ENCODE measurements at regions not wholly inside any gene's neighbourhood (a gene's known extent, or its start where the extent isn't known, plus 50 kb on each side); places are given as distances from the start of the nearest gene placed in this dataset.

GRCh38 chr9:115675834-115676233 lies 477.8 kb upstream of the PAPPA start:
- Mint-ChIP-seq H3K4me1 (peaks cover 12 to 26% of the 10 kb centered on the region in 2 experiments), H3K4me3 (no peak overlapping the region), H3K27ac (no peak overlapping the region), H3K36me3 (ENCODE audit: insufficient read depth in 1 of 3, low read depth in 3 of 3) (peaks cover 0 to 7% (median 0%) of the 10 kb centered on the region in 3 experiments; a peak in 2 of 7 replicates), H3K9me3 (peaks cover 5 to 12% of the 10 kb centered on the region in 2 experiments; a peak in 4 of 5 replicates), H3K27me3 (ENCODE audit: low read depth) (no peaks in the 10 kb centered on the region)
- Histone ChIP-seq H4K20me1 (ENCODE audit: control insufficient read depth, insufficient read depth, insufficient read length) (no peaks in the 10 kb centered on the region), H3K14ac (ENCODE audit: insufficient read depth, low read length) (no peak overlapping the region), H4K8ac (replicated peaks; ENCODE audit: insufficient read length, low read depth, low read length) (no peak overlapping the region), H4K91ac (ENCODE audit: insufficient read length, low read depth, low read length) (no peak overlapping the region), H3K18ac (ENCODE audit: insufficient read length, low read depth, low read length) (no peak overlapping the region), H2BK120ac (ENCODE audit: low read depth, low read length, poor library complexity, severe bottlenecking) (no peak overlapping the region), H3K4ac (ENCODE audit: low read depth, low read length) (no peak overlapping the region), H3K4me2 (ENCODE audit: insufficient read depth, insufficient read length, low read length) (no peak overlapping the region), H2AK5ac (ENCODE audit: insufficient read length, low read length) (no peak overlapping the region), H3K23ac (ENCODE audit: insufficient read length, low read depth, low read length) (no peak overlapping the region), H3K4me1 (ENCODE audit: insufficient read depth, low read length) (no peaks in the 10 kb centered on the region), H3K9me3 (ENCODE audit: control insufficient read depth, low read depth, low read length) (no peaks in the 10 kb centered on the region), H3K9ac (ENCODE audit: extremely low read depth, insufficient read length, low read length) (no peak overlapping the region), H2BK20ac (ENCODE audit: low read depth, low read length, poor library complexity, severe bottlenecking) (no peak overlapping the region), H4K5ac (ENCODE audit: insufficient read length, low read depth, low read length) (no peak overlapping the region), H3K79me2 (ENCODE audit: insufficient read depth, low read length) (no peaks in the 10 kb centered on the region), H3K56ac (ENCODE audit: insufficient read length, low read depth, low read length) (no peak overlapping the region), H3K27me3 (ENCODE audit: insufficient read depth, low read length) (no peaks in the 10 kb centered on the region), H3K23me2 (ENCODE audit: insufficient read length, low read depth, low read length, poor library complexity, severe bottlenecking) (no peaks in the 10 kb centered on the region), H2BK5ac (ENCODE audit: insufficient read length, low read length) (no peak overlapping the region), H3K79me1 (ENCODE audit: insufficient read depth, low read depth, low read length, poor library complexity, severe bottlenecking) (no peaks in the 10 kb centered on the region), H2BK12ac (ENCODE audit: insufficient read length, low read depth, low read length) (no peak overlapping the region), H3K27ac (ENCODE audit: insufficient read length, low read depth, low read length) (no peak overlapping the region), H2BK15ac (ENCODE audit: low read depth, low read length) (no peak overlapping the region), H2AFZ (ENCODE audit: low read length) (no peak overlapping the region), H3T11ph (ENCODE audit: low read length) (no peak overlapping the region)
- no peak for TF ChIP-seq CTCF (conservative IDR thresholded peaks at IDR 0.05)
- no CpG with 5 or more reads among the region's 3 CpGs for WGBS (ENCODE audit: extremely low coverage, insufficient read length, low lambda C conversion rate)
- no peak for DNase-seq
